Activated CD4-positive, alpha-beta memory T cell treated with anti-CD3 and anti-CD28 coated beads for 36 hours (primary cell): ENCODE measurements at regions not wholly inside any gene's neighbourhood (a gene's known extent, or its start where the extent isn't known, plus 50 kb on each side); places are given as distances from the start of the nearest gene placed in this dataset.

Experiments used
- CTCF ChIA-PET: fragments of 350-600 bp; sonication (Branson Sonifier 250); formaldehyde crosslinking; loops from one replicate; lab custom pipeline; 2021; ENCODE audit warnings: antibody characterized with exemption, inconsistent platforms; lab: Charles Lee
- POLR2A ChIA-PET: fragments of 350-600 bp; sonication (Branson Sonifier 250); formaldehyde crosslinking; loops from one replicate; lab custom pipeline; 2021; ENCODE audit warnings: antibody characterized with exemption; lab: Charles Lee
- DNase-seq: peaks from one replicate; pipeline ENCODE4 v3.0.0-alpha.2; 2020
- H3K27ac Mint-ChIP-seq: one replicate; pipeline ENCODE4 v1.8.0; 2021; ENCODE audit warnings: mixed read lengths
- H3K27me3 Mint-ChIP-seq: one replicate; pipeline ENCODE4 v1.8.0; 2021; ENCODE audit warnings: mixed read lengths
- H3K36me3 Mint-ChIP-seq: one replicate; pipeline ENCODE4 v1.8.0; 2021; ENCODE audit warnings: mixed read lengths
- H3K4me1 Mint-ChIP-seq: one replicate; pipeline ENCODE4 v1.8.0; 2021; ENCODE audit warnings: low read depth, mixed read lengths
- H3K4me3 Mint-ChIP-seq: one replicate; pipeline ENCODE4 v1.8.0; 2021; ENCODE audit warnings: mild to moderate bottlenecking, mixed read lengths
- H3K9me3 Mint-ChIP-seq: one replicate; pipeline ENCODE4 v1.8.0; 2021; ENCODE audit warnings: mixed read lengths
- intact Hi-C: fragments of 100-400 bp; cut with micrococcal nuclease; formaldehyde crosslinking; loops from one replicate; pipeline ENCODE4 v1.15.1; 2023

- intact Hi-C loops = no loop called here
- ChIA-PET POLR2A (no interaction called here), CTCF (no interaction called here)
- peaks cover 18% of the 10 kb centered on the region for H3K9me3 Mint-ChIP-seq
- H3K4me3 Mint-ChIP-seq = no peak overlapping the region
- no peak overlapping the region for H3K27ac Mint-ChIP-seq
- peaks cover 4% of the 10 kb centered on the region for H3K27me3 Mint-ChIP-seq
- DNase-seq = no peak
- H3K4me1 Mint-ChIP-seq = no peaks in the 10 kb centered on the region
- H3K36me3 Mint-ChIP-seq = no peaks in the 10 kb centered on the region
These were observed 64.2 kb downstream of the DACT2 start for GRCh38 chr6:168255283-168255881.

GRCh38 chr6:168252267-168252666 lies 67.3 kb downstream of the DACT2 start:
- H3K27me3 Mint-ChIP-seq = peaks cover 5% of the 10 kb centered on the region
- intact Hi-C loops = no loop called here
- ChIA-PET POLR2A (no interaction called here), CTCF (no interaction called here)
- DNase-seq = no peak
- no peak overlapping the region for H3K4me3 Mint-ChIP-seq
- H3K36me3 Mint-ChIP-seq = no peaks in the 10 kb centered on the region
- peaks cover 18% of the 10 kb centered on the region for H3K9me3 Mint-ChIP-seq
- H3K4me1 Mint-ChIP-seq = no peaks in the 10 kb centered on the region
- H3K27ac Mint-ChIP-seq = no peak overlapping the region

GRCh38 chr6:168250250-168250649 lies 69.3 kb downstream of the DACT2 start:
- peaks cover 5% of the 10 kb centered on the region for H3K27me3 Mint-ChIP-seq
- H3K9me3 Mint-ChIP-seq = peaks cover 8% of the 10 kb centered on the region
- ChIA-PET POLR2A (no interaction called here), CTCF (no interaction called here)
- no peak overlapping the region for H3K4me3 Mint-ChIP-seq
- peak overlapping the region; percentile 8 for H3K27ac Mint-ChIP-seq
- H3K36me3 Mint-ChIP-seq = no peaks in the 10 kb centered on the region
- intact Hi-C loops = no loop called here
- DNase-seq = no peak
- no peaks in the 10 kb centered on the region for H3K4me1 Mint-ChIP-seq

GRCh38 chr6:168249746-168250145 lies 69.8 kb downstream of the DACT2 start:
- Mint-ChIP-seq H3K9me3 (peaks cover 3% of the 10 kb centered on the region), H3K27ac (no peak overlapping the region), H3K4me3 (no peak overlapping the region), H3K27me3 (peaks cover 8% of the 10 kb centered on the region), H3K36me3 (no peaks in the 10 kb centered on the region), H3K4me1 (no peaks in the 10 kb centered on the region)
- ChIA-PET CTCF (no interaction called here), POLR2A (no interaction called here)
- no peak for DNase-seq
- intact Hi-C loops = no loop called here

- CTCF ChIA-PET = no interaction called here
- H3K4me1 Mint-ChIP-seq = no peaks in the 10 kb centered on the region
- no peaks in the 10 kb centered on the region for H3K36me3 Mint-ChIP-seq
- peaks cover 7% of the 10 kb centered on the region for H3K27me3 Mint-ChIP-seq
- H3K27ac Mint-ChIP-seq = no peak overlapping the region
- intact Hi-C loops = no loop called here
- no peak overlapping the region for H3K4me3 Mint-ChIP-seq
- no peak for DNase-seq
- no peaks in the 10 kb centered on the region for H3K9me3 Mint-ChIP-seq
- POLR2A ChIA-PET = no interaction called here
These were observed 71.4 kb downstream of the DACT2 start for GRCh38 chr6:168248148-168248620.

- H3K27ac Mint-ChIP-seq = no peak overlapping the region
- POLR2A ChIA-PET = no interaction called here
- no peaks in the 10 kb centered on the region for H3K4me1 Mint-ChIP-seq
These were observed 72.0 kb downstream of the DACT2 start for GRCh38 chr6:168247443-168248147.

GRCh38 chr6:168244961-168245551 lies 74.5 kb downstream of the DACT2 start:
- ChIA-PET CTCF (no interaction called here), POLR2A (no interaction called here)
- Mint-ChIP-seq H3K9me3 (no peaks in the 10 kb centered on the region), H3K27me3 (peaks cover 6% of the 10 kb centered on the region), H3K4me1 (no peaks in the 10 kb centered on the region), H3K36me3 (no peaks in the 10 kb centered on the region), H3K4me3 (no peak overlapping the region), H3K27ac (no peak overlapping the region)
- intact Hi-C loops = no loop called here
- DNase-seq = no peak

More at GRCh38 chr6:168247443-168248147, 72.0 kb downstream of the DACT2 start:
- peaks cover 7% of the 10 kb centered on the region for H3K27me3 Mint-ChIP-seq
- intact Hi-C loops = no loop called here
- H3K36me3 Mint-ChIP-seq = no peaks in the 10 kb centered on the region
- H3K4me3 Mint-ChIP-seq = no peak overlapping the region
- H3K9me3 Mint-ChIP-seq = no peaks in the 10 kb centered on the region
- no peak for DNase-seq
- CTCF ChIA-PET = no interaction called here

- H3K27ac Mint-ChIP-seq = no peak overlapping the region
- DNase-seq = peak; percentile 22
- no peaks in the 10 kb centered on the region for H3K36me3 Mint-ChIP-seq
- H3K4me1 Mint-ChIP-seq = no peaks in the 10 kb centered on the region
- H3K9me3 Mint-ChIP-seq = no peaks in the 10 kb centered on the region
- peaks cover 9% of the 10 kb centered on the region for H3K27me3 Mint-ChIP-seq
- ChIA-PET POLR2A (no interaction called here), CTCF (no interaction called here)
- intact Hi-C loops = no loop called here
- H3K4me3 Mint-ChIP-seq = no peak overlapping the region
These were observed 75.7 kb downstream of the DACT2 start for GRCh38 chr6:168243812-168244376.

GRCh38 chr6:168242940-168243225 lies 76.7 kb downstream of the DACT2 start:
- H3K4me3 Mint-ChIP-seq = no peak overlapping the region
- H3K36me3 Mint-ChIP-seq = no peaks in the 10 kb centered on the region
- ChIA-PET CTCF (no interaction called here), POLR2A (no interaction called here)
- intact Hi-C loops = no loop called here
- H3K4me1 Mint-ChIP-seq = peaks cover 4% of the 10 kb centered on the region
- DNase-seq = no peak
- no peak overlapping the region for H3K27ac Mint-ChIP-seq
- peaks cover 9% of the 10 kb centered on the region for H3K27me3 Mint-ChIP-seq
- H3K9me3 Mint-ChIP-seq = no peaks in the 10 kb centered on the region

GRCh38 chr6:168242111-168242939 lies 77.3 kb downstream of the DACT2 start:
- intact Hi-C loops = no loop called here
- no peak for DNase-seq
- H3K27ac Mint-ChIP-seq = no peak overlapping the region
- no peak overlapping the region for H3K4me3 Mint-ChIP-seq
- H3K4me1 Mint-ChIP-seq = peaks cover 4% of the 10 kb centered on the region
- no peaks in the 10 kb centered on the region for H3K36me3 Mint-ChIP-seq
- peaks cover 8% of the 10 kb centered on the region for H3K27me3 Mint-ChIP-seq
- CTCF ChIA-PET = no interaction called here
- H3K9me3 Mint-ChIP-seq = no peaks in the 10 kb centered on the region
- POLR2A ChIA-PET = no interaction called here

GRCh38 chr6:168240160-168240559 lies 79.4 kb downstream of the DACT2 start:
- intact Hi-C loops = no loop called here
- CTCF ChIA-PET = no interaction called here
- Mint-ChIP-seq H3K4me3 (no peak overlapping the region), H3K4me1 (peaks cover 4% of the 10 kb centered on the region), H3K36me3 (no peaks in the 10 kb centered on the region), H3K9me3 (no peaks in the 10 kb centered on the region), H3K27me3 (peaks cover 8% of the 10 kb centered on the region), H3K27ac (no peak overlapping the region)
- POLR2A ChIA-PET = no interaction called here
- DNase-seq = no peak
